ENCODE measurements at regions not wholly inside any gene's neighbourhood (a gene's known extent, or its start where the extent isn't known, plus 50 kb on each side); places are given as distances from the start of the nearest gene placed in this dataset.

- no peak for DNase-seq
Measured at GRCh38 chr14:76669770-76670169, 91.5 kb upstream of the VASH1 start.

GRCh38 chr14:76672123-76672522 lies 89.1 kb upstream of the VASH1 start:
- no peak for DNase-seq

- DNase-seq, result no peak
Measured at GRCh38 chr14:76673261-76673660, 88.0 kb upstream of the VASH1 start.

DNA sequence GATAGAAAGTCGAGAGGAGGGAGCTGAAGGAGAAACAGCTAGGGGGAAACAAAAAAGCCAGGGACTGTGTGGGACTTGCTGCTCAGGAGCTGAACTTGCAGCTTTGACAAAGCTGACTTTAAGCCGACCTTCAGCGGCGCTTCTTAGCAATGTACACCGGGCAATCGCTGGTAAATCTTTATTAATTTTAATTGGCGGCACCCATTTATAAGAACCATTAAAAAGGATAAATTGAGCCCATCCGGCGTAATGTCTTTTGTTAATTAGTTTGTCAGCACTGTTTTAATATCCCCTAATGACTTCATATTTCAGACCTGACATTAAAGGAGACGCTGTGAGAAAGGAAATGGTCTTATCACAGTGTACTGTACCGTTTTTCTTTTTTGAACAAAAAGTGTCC lies 86.2 kb upstream of the VASH1 start:
- no peak for DNase-seq

DNA sequence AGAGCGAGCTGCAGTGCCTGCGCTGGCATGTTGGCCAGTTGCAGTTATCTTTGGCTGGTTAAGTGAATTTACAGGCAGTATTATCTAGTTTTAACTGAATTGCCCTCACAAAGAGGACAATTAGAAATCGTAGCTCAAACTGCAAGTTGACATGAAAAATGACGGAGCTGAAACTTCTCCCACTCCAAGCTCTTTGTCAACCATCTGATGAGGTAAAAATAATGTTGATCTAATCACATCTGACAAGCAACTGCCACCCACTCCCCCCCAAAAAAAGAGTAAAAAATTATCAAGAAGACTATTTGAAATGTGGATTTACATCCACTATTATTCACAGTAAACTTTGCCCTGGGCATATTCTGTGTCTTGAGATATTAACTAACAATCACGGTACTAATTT lies 84.7 kb upstream of the VASH1 start:
- no peak for DNase-seq

DNA sequence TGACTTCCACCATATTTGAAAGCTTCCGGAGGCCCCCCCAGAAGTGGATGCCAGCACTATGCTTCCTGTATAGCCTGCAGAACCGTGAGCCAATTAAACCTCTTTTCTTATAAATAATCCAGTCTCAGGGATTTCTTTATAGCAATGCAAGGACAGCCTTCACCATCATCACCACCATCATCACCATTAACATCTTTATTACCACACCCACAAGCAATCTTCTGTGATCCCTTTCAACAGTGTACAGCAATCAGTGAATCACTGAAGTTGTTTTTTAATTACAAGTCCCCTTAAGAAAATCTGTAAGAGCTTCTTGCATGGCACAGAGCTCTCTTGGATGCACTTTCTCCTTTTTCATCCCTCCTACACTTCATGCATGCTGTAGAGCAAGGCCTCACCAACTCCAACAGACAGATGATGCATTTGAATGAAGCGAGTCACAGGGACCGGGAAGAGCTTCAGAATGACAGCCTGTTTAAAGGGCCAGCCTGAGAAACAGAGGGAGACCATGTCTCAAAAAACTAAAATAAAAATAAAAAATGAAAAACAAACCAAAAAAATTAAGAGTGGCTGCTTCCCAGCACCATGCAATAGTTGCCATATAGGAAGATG lies 83.6 kb upstream of the VASH1 start:
- DNase-seq, result no peak

- no peak for DNase-seq
Measured at GRCh38 chr14:76678244-76678800, 82.9 kb upstream of the VASH1 start.

GRCh38 chr14:76682367-76682766 lies 78.9 kb upstream of the VASH1 start:
- no peak for DNase-seq

DNA sequence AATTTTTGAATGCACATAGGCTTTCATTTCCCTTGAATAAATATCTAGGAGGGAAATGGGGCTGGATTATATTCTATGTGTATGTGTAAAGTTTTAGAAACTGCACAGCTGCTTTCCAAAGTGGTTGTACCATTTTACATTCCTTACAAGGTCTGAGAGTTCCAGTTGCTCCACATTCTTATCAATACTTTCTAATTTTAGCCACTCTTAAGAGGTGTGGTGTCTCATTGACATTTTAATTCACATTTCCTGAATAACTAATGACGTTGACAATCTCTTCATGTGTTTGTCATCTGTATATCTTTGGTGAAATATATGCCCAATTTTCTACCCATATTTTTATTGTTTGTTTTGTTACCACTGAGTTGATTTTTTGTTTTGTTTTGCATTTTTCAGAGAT lies 74.6 kb upstream of the VASH1 start:
- no peak for DNase-seq

GRCh38 chr14:76687611-76688382 lies 73.5 kb upstream of the VASH1 start:
- DNase-seq, result no peak

- DNase-seq, result no peak
Measured at GRCh38 chr14:76688383-76688671, 72.9 kb upstream of the VASH1 start.

DNA sequence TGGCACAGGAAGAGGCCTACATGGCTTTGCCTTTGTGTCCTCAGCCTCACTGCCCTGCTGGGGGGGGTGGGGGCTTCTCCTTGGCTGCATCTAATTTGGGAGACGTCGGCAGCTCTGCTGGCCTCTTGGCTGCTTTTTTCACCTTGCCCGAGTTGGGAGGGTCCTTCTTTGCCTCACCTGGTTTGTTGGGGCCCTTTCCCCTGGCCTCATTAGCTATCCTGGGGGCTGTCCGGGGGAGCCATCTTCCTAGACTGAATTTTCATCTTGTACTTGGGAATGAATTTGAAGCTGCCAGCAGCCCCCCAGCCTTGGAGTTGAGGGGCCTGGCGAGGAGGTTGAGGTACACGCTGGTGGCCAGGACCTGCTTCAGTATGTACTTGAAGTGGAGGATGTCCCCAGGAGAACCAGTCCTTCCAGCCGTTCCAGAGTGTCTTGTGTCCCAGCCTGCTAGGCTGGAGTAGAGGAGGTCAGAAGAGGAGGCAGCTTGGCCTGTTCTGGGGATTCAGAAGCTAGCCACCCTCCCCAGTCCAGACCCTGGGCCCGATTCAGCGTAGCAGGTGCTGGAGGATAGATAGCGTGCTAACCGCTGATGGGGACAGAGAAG lies 70.7 kb upstream of the VASH1 start:
- no peak for DNase-seq

GRCh38 chr14:76694106-76694505 lies 67.2 kb upstream of the VASH1 start:
- DNase-seq, result no peak

GRCh38 chr14:76695263-76695920 lies 65.9 kb upstream of the VASH1 start:
- no peak for DNase-seq

DNA sequence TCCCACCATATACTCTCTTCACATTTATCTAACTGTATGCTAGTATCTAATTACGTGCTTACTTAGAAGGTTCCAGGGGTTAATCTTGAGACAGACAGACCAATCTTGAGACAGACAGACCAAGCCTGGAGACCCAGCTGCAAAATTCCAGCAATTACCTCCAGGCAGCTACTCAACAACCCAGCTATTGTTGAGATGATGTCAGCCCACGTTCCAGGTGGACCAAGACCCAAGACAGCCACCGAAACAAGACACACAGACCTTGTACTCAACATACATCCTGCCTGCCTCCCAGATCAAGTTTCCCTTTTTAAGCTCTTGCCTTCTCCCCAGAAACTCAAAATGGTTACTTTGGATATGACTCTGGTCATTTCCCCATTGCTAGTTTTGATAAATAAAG lies 64.9 kb upstream of the VASH1 start:
- no peak for DNase-seq

GRCh38 chr14:76696791-76697190 lies 64.5 kb upstream of the VASH1 start:
- DNase-seq, result no peak

- DNase-seq, result no peak
Measured at GRCh38 chr14:76697246-76697905, 63.9 kb upstream of the VASH1 start.

GRCh38 chr14:76698191-76698590 lies 63.1 kb upstream of the VASH1 start:
- DNase-seq, result no peak

GRCh38 chr14:76698631-76699030 lies 62.6 kb upstream of the VASH1 start:
- DNase-seq, result no peak

GRCh38 chr14:76699209-76699938 lies 61.9 kb upstream of the VASH1 start:
- no peak for DNase-seq

- no peak for DNase-seq
Measured at GRCh38 chr14:76699939-76700590, 61.2 kb upstream of the VASH1 start.

- DNase-seq, result no peak
Measured at GRCh38 chr14:76701436-76701835, 59.8 kb upstream of the VASH1 start.

All from NCI-H2227 treated with DMSO at 0.1 percent for 48 hours (cell line).